ENCODE measurements at regions not wholly inside any gene's neighbourhood (a gene's known extent, or its start where the extent isn't known, plus 50 kb on each side); places are given as distances from the start of the nearest gene placed in this dataset.
A peak's percentile ranks its signal among the peaks of the same experiment; 100 is the strongest.

- no peak for DNase-seq
- Mint-ChIP-seq H3K36me3 (ENCODE audit: insufficient read depth, unreplicated experiment) (no peaks in the 10 kb centered on the region), H3K9me3 (ENCODE audit: low read depth, unreplicated experiment) (no peaks in the 10 kb centered on the region), H3K4me1 (ENCODE audit: low read depth, unreplicated experiment) (no peaks in the 10 kb centered on the region), H3K4me3 (ENCODE audit: low read depth, unreplicated experiment) (no peak overlapping the region), H3K27me3 (ENCODE audit: unreplicated experiment) (peaks cover 12% of the 10 kb centered on the region), H3K27ac (ENCODE audit: unreplicated experiment) (no peak overlapping the region)
- CTCF ChIA-PET, result no interaction called here
- TF ChIP-seq CTCF (IDR thresholded peaks at IDR 0.05; ENCODE audit: unreplicated experiment), result no peak
- intact Hi-C loops (cut with micrococcal nuclease; ENCODE audit: unreplicated experiment), result no loop called here
- BruUV-seq (replicated peaks), result no TSS peak
These were observed 447.5 kb downstream of the AACS start for GRCh38 chr12:125512541-125513298.

GRCh38 chr12:125515887-125516286, 450.7 kb downstream of the AACS start:
- intact Hi-C loops (cut with micrococcal nuclease; ENCODE audit: unreplicated experiment), result no loop called here
- no TSS peak for BruUV-seq (replicated peaks)
- DNase-seq, result no peak
- H3K27me3 Mint-ChIP-seq (ENCODE audit: unreplicated experiment), result peaks cover 17% of the 10 kb centered on the region
- no peak overlapping the region for H3K27ac Mint-ChIP-seq (ENCODE audit: unreplicated experiment)
- H3K4me1 Mint-ChIP-seq (ENCODE audit: low read depth, unreplicated experiment), result peaks cover 7% of the 10 kb centered on the region
- no peaks in the 10 kb centered on the region for H3K9me3 Mint-ChIP-seq (ENCODE audit: low read depth, unreplicated experiment)
- no peak overlapping the region for H3K4me3 Mint-ChIP-seq (ENCODE audit: low read depth, unreplicated experiment)
- no peak for TF ChIP-seq CTCF (IDR thresholded peaks at IDR 0.05; ENCODE audit: unreplicated experiment)
- CTCF ChIA-PET, result no interaction called here
- no peaks in the 10 kb centered on the region for H3K36me3 Mint-ChIP-seq (ENCODE audit: insufficient read depth, unreplicated experiment)

GRCh38 chr12:125518074-125518473, 452.8 kb downstream of the AACS start:
- intact Hi-C loops (cut with micrococcal nuclease; ENCODE audit: unreplicated experiment), result no loop called here
- Mint-ChIP-seq H3K4me1 (ENCODE audit: low read depth, unreplicated experiment) (peaks cover 7% of the 10 kb centered on the region), H3K4me3 (ENCODE audit: low read depth, unreplicated experiment) (no peak overlapping the region), H3K36me3 (ENCODE audit: insufficient read depth, unreplicated experiment) (no peaks in the 10 kb centered on the region), H3K27ac (ENCODE audit: unreplicated experiment) (no peak overlapping the region), H3K27me3 (ENCODE audit: unreplicated experiment) (peaks cover 32% of the 10 kb centered on the region), H3K9me3 (ENCODE audit: low read depth, unreplicated experiment) (no peaks in the 10 kb centered on the region)
- CTCF ChIA-PET, result interaction anchor here (0.6 kb wide), 1 partner anchor 11 kb away, joined by 5 read pairs; no protein-coding TSS in a partner anchor
- no TSS peak for BruUV-seq (replicated peaks)
- DNase-seq, result peak; percentile 43
- no peak for TF ChIP-seq CTCF (IDR thresholded peaks at IDR 0.05; ENCODE audit: unreplicated experiment)

GRCh38 chr12:125519026-125519651, 453.9 kb downstream of the AACS start:
- no peak for DNase-seq
- H3K4me1 Mint-ChIP-seq (ENCODE audit: low read depth, unreplicated experiment), result peaks cover 7% of the 10 kb centered on the region
- BruUV-seq (replicated peaks), result no TSS peak
- TF ChIP-seq CTCF (IDR thresholded peaks at IDR 0.05; ENCODE audit: unreplicated experiment), result no peak
- H3K27ac Mint-ChIP-seq (ENCODE audit: unreplicated experiment), result no peak overlapping the region
- peaks cover 36% of the 10 kb centered on the region for H3K27me3 Mint-ChIP-seq (ENCODE audit: unreplicated experiment)
- intact Hi-C loops (cut with micrococcal nuclease; ENCODE audit: unreplicated experiment), result no loop called here
- H3K36me3 Mint-ChIP-seq (ENCODE audit: insufficient read depth, unreplicated experiment), result no peaks in the 10 kb centered on the region
- CTCF ChIA-PET, result no interaction called here
- H3K9me3 Mint-ChIP-seq (ENCODE audit: low read depth, unreplicated experiment), result no peaks in the 10 kb centered on the region
- H3K4me3 Mint-ChIP-seq (ENCODE audit: low read depth, unreplicated experiment), result no peak overlapping the region
